Mesendoderm (in vitro differentiated cells): ENCODE measurements at regions not wholly inside any gene's neighbourhood (a gene's known extent, or its start where the extent isn't known, plus 50 kb on each side); places are given as distances from the start of the nearest gene placed in this dataset.

ENCODE experiments used
- DNase-seq: peaks from one replicate; pipeline ENCODE4 v3.0.0; 2013
- H2AK5ac ChIP-seq: 2 replicates; pipeline ENCODE4 v1.6.1; 2013; ENCODE audit warnings: low read length, inconsistent platforms
- H2BK120ac ChIP-seq: 2 replicates; pipeline ENCODE4 v1.6.1; 2013; ENCODE audit warnings: low read depth, mild to moderate bottlenecking, low read length, moderate library complexity, mixed read lengths
- H2BK15ac ChIP-seq: replicated peaks from 2 replicates; pipeline ENCODE4 v1.6.1; 2013; ENCODE audit warnings: low read depth, mild to moderate bottlenecking, moderate library complexity
- H2BK5ac ChIP-seq: 2 replicates; pipeline ENCODE4 v1.6.1; 2013; ENCODE audit warnings: low read length, inconsistent platforms
- H3K18ac ChIP-seq: 2 replicates; pipeline ENCODE4 v1.6.1; 2013; ENCODE audit warnings: mild to moderate bottlenecking, low read length, mixed read lengths
- H3K23ac ChIP-seq: one replicate; pipeline ENCODE4 v1.6.1; 2013; ENCODE audit warnings: low read length
- H3K27ac ChIP-seq: 2 replicates; pipeline ENCODE4 v1.5.1; 2013; ENCODE audit warnings: low read depth, mild to moderate bottlenecking, inconsistent platforms, low read length, moderate library complexity
- H3K27me3 ChIP-seq: 2 replicates; pipeline ENCODE4 v1.6.1; 2013; ENCODE audit warnings: low read length, control low read depth, mild to moderate bottlenecking, inconsistent platforms; ENCODE audit not compliant: insufficient read depth, poor library complexity
- H3K36me3 ChIP-seq: 2 replicates; pipeline ENCODE4 v1.6.1; 2013; ENCODE audit warnings: low read length, inconsistent platforms; ENCODE audit not compliant: control insufficient read depth, insufficient read depth
- H3K4ac ChIP-seq: one replicate; pipeline ENCODE4 v1.6.1; 2013; ENCODE audit warnings: low read depth, mild to moderate bottlenecking, low read length, moderate library complexity
- H3K4me1 ChIP-seq: 2 replicates; pipeline ENCODE4 v1.6.1; 2013; ENCODE audit warnings: low read depth, low read length, inconsistent platforms; ENCODE audit not compliant: control insufficient read depth
- H3K4me2 ChIP-seq: 2 replicates; pipeline ENCODE4 v1.6.1; 2013; ENCODE audit warnings: low read length
- H3K4me3 ChIP-seq: 2 replicates; pipeline ENCODE4 v1.5.1; 2013; ENCODE audit warnings: mild to moderate bottlenecking, low read length
- H3K56ac ChIP-seq: one replicate; pipeline ENCODE4 v1.6.1; 2013; ENCODE audit warnings: low read length
- H3K79me1 ChIP-seq: 2 replicates; pipeline ENCODE4 v1.6.1; 2013; ENCODE audit warnings: low read length, inconsistent platforms
- H3K79me2 ChIP-seq: 2 replicates; pipeline ENCODE4 v1.6.1; 2013; ENCODE audit warnings: mild to moderate bottlenecking, low read length; ENCODE audit not compliant: control insufficient read depth, insufficient read depth
- H3K9ac ChIP-seq: 2 replicates; pipeline ENCODE4 v1.6.1; 2013; ENCODE audit warnings: low read length, inconsistent platforms
- H4K5ac ChIP-seq: one replicate; pipeline ENCODE4 v1.6.1; 2013; ENCODE audit warnings: low read length
- H4K8ac ChIP-seq: one replicate; pipeline ENCODE4 v1.6.1; 2013; ENCODE audit warnings: low read depth, mild to moderate bottlenecking, control low read depth, low read length, moderate library complexity
- WGBS: extraction: QIAGEN DNeasy Blood & Tissue Kit; methylation state at CpG from one replicate; pipeline ENCODE4 v1.1.7; 2013; ENCODE audit warnings: low lambda C conversion rate, missing lambda C conversion rate; ENCODE audit not compliant: insufficient coverage; ENCODE audit errors: extremely low coverage; 5-methylcytosine and 5-hydroxymethylcytosine counted together

GRCh38 chr6:40907198-40907701 is 131.8 kb downstream of the UNC5CL start:
- no peak overlapping the region for H3K23ac ChIP-seq
- H3K4me1 ChIP-seq: no peaks in the 10 kb centered on the region
- H3K9ac ChIP-seq: no peak overlapping the region
- H3K79me1 ChIP-seq: no peaks in the 10 kb centered on the region
- no peak overlapping the region for H4K5ac ChIP-seq
- H3K4me3 ChIP-seq: no peak overlapping the region
- H3K27me3 ChIP-seq: no peaks in the 10 kb centered on the region
- H2BK15ac ChIP-seq: no peak overlapping the region
- H3K27ac ChIP-seq: no peak overlapping the region
- H3K79me2 ChIP-seq: no peaks in the 10 kb centered on the region
- H2BK5ac ChIP-seq: no peak overlapping the region
- H3K56ac ChIP-seq: no peak overlapping the region
- no peak overlapping the region for H3K4ac ChIP-seq
- no CpG with 5 or more reads among the region's 4 CpGs for WGBS
- no peak for DNase-seq
- no peaks in the 10 kb centered on the region for H3K36me3 ChIP-seq
- H2BK120ac ChIP-seq: no peak overlapping the region
- no peak overlapping the region for H2AK5ac ChIP-seq
- no peak overlapping the region for H3K18ac ChIP-seq
- H3K4me2 ChIP-seq: no peak overlapping the region
- H4K8ac ChIP-seq: no peak overlapping the region

DNA sequence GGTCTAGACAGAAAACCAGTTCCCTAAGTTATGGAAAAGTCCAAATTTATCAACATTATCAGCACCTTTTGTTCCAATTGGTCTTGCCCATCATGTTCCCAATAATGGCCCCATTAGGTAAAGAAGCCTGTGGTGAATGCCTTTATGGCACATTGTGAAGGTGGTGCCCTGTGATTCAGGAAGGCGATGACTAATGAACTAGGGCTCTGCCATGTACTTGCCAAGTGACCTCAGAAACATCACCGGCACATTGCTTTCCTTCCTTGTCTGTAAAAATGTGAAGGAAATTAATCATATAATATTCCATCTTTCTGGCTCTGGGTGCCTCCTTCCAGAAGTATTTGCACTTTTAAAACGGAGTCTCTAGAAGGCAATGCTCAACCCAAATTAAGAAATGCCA is 132.3 kb downstream of the UNC5CL start:
- H2BK15ac ChIP-seq: no peak overlapping the region
- no peaks in the 10 kb centered on the region for H3K79me1 ChIP-seq
- H4K8ac ChIP-seq: no peak overlapping the region
- no peak overlapping the region for H3K4ac ChIP-seq
- H3K4me1 ChIP-seq: no peaks in the 10 kb centered on the region
- H3K27me3 ChIP-seq: no peaks in the 10 kb centered on the region
- no peak overlapping the region for H3K56ac ChIP-seq
- H3K23ac ChIP-seq: no peak overlapping the region
- H3K27ac ChIP-seq: no peak overlapping the region
- H2BK5ac ChIP-seq: no peak overlapping the region
- WGBS: no CpG with 5 or more reads among the region's 3 CpGs
- H3K4me2 ChIP-seq: no peak overlapping the region
- DNase-seq: no peak
- H2AK5ac ChIP-seq: no peak overlapping the region
- H3K79me2 ChIP-seq: no peaks in the 10 kb centered on the region
- no peak overlapping the region for H3K18ac ChIP-seq
- H2BK120ac ChIP-seq: no peak overlapping the region
- no peak overlapping the region for H4K5ac ChIP-seq
- H3K36me3 ChIP-seq: no peaks in the 10 kb centered on the region
- no peak overlapping the region for H3K9ac ChIP-seq
- H3K4me3 ChIP-seq: no peak overlapping the region

GRCh38 chr6:40904583-40905194 is 134.3 kb downstream of the UNC5CL start:
- no peak overlapping the region for H3K4ac ChIP-seq
- no peaks in the 10 kb centered on the region for H3K4me1 ChIP-seq
- H3K18ac ChIP-seq: no peak overlapping the region
- H3K79me2 ChIP-seq: no peaks in the 10 kb centered on the region
- no peak overlapping the region for H4K8ac ChIP-seq
- no peak overlapping the region for H3K9ac ChIP-seq
- H2BK5ac ChIP-seq: no peak overlapping the region
- no peak overlapping the region for H2AK5ac ChIP-seq
- no peak for DNase-seq
- no peak overlapping the region for H3K23ac ChIP-seq
- no peak overlapping the region for H3K56ac ChIP-seq
- no peak overlapping the region for H3K4me3 ChIP-seq
- H3K27me3 ChIP-seq: no peaks in the 10 kb centered on the region
- no peaks in the 10 kb centered on the region for H3K79me1 ChIP-seq
- no peak overlapping the region for H3K4me2 ChIP-seq
- H4K5ac ChIP-seq: no peak overlapping the region
- no peak overlapping the region for H2BK120ac ChIP-seq
- no CpG with 5 or more reads among the region's 2 CpGs for WGBS
- H2BK15ac ChIP-seq: no peak overlapping the region
- H3K27ac ChIP-seq: no peak overlapping the region
- H3K36me3 ChIP-seq: no peaks in the 10 kb centered on the region

DNA sequence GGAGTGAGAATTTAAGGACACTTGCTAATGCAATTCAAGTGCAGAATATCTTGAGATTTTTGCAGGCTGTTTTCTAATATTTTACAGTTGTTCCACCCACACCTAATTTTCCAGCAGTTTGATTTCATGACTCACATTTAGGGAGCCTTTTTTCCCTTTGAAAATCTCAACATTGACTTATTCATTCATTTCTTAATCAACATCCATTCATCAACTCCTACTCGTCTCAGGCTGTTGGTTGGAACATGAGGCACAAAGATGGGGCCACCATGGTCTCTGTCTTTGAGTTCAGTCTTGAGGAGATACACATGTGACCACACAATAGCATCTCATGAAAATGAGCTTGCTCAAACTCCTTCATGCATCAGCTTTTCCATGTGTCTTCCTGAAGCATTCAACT is 135.6 kb downstream of the UNC5CL start:
- no peak overlapping the region for H2AK5ac ChIP-seq
- no peaks in the 10 kb centered on the region for H3K79me1 ChIP-seq
- H3K79me2 ChIP-seq: no peaks in the 10 kb centered on the region
- no peak overlapping the region for H2BK5ac ChIP-seq
- no peak for DNase-seq
- 100% methylated on average over 1 of the region's 1 CpG for WGBS
- no peak overlapping the region for H3K18ac ChIP-seq
- no peak overlapping the region for H3K4me3 ChIP-seq
- no peaks in the 10 kb centered on the region for H3K36me3 ChIP-seq
- H3K4ac ChIP-seq: no peak overlapping the region
- no peak overlapping the region for H2BK15ac ChIP-seq
- H3K27ac ChIP-seq: no peak overlapping the region
- H2BK120ac ChIP-seq: no peak overlapping the region
- H3K23ac ChIP-seq: no peak overlapping the region
- H4K5ac ChIP-seq: no peak overlapping the region
- H3K4me2 ChIP-seq: no peak overlapping the region
- no peaks in the 10 kb centered on the region for H3K4me1 ChIP-seq
- H3K56ac ChIP-seq: no peak overlapping the region
- no peak overlapping the region for H3K9ac ChIP-seq
- H4K8ac ChIP-seq: no peak overlapping the region
- no peaks in the 10 kb centered on the region for H3K27me3 ChIP-seq

GRCh38 chr6:40901322-40902055 is 137.5 kb downstream of the UNC5CL start:
- H3K4me1 ChIP-seq: no peaks in the 10 kb centered on the region
- no peak overlapping the region for H3K4me3 ChIP-seq
- H2AK5ac ChIP-seq: no peak overlapping the region
- no CpG with 5 or more reads among the region's 1 CpG for WGBS
- no peak overlapping the region for H2BK120ac ChIP-seq
- H4K5ac ChIP-seq: no peak overlapping the region
- no peak overlapping the region for H3K4me2 ChIP-seq
- no peak for DNase-seq
- no peaks in the 10 kb centered on the region for H3K79me1 ChIP-seq
- H4K8ac ChIP-seq: no peak overlapping the region
- no peaks in the 10 kb centered on the region for H3K36me3 ChIP-seq
- no peaks in the 10 kb centered on the region for H3K79me2 ChIP-seq
- H3K4ac ChIP-seq: no peak overlapping the region
- H3K23ac ChIP-seq: no peak overlapping the region
- H3K56ac ChIP-seq: no peak overlapping the region
- H3K9ac ChIP-seq: no peak overlapping the region
- no peak overlapping the region for H3K18ac ChIP-seq
- H2BK15ac ChIP-seq: no peak overlapping the region
- no peak overlapping the region for H3K27ac ChIP-seq
- no peak overlapping the region for H2BK5ac ChIP-seq
- no peaks in the 10 kb centered on the region for H3K27me3 ChIP-seq
